GM19397 (cell line): ENCODE measurements at regions not wholly inside any gene's neighbourhood (a gene's known extent, or its start where the extent isn't known, plus 50 kb on each side); places are given as distances from the start of the nearest gene placed in this dataset.

Source experiments
- ATAC-seq: cut with Tn5 transposase; IDR thresholded peaks from one replicate; pipeline ENCODE4 v1.9.1; 2021; ENCODE audit warnings: mild to moderate bottlenecking, moderate library complexity; ENCODE audit not compliant: unreplicated experiment

DNA sequence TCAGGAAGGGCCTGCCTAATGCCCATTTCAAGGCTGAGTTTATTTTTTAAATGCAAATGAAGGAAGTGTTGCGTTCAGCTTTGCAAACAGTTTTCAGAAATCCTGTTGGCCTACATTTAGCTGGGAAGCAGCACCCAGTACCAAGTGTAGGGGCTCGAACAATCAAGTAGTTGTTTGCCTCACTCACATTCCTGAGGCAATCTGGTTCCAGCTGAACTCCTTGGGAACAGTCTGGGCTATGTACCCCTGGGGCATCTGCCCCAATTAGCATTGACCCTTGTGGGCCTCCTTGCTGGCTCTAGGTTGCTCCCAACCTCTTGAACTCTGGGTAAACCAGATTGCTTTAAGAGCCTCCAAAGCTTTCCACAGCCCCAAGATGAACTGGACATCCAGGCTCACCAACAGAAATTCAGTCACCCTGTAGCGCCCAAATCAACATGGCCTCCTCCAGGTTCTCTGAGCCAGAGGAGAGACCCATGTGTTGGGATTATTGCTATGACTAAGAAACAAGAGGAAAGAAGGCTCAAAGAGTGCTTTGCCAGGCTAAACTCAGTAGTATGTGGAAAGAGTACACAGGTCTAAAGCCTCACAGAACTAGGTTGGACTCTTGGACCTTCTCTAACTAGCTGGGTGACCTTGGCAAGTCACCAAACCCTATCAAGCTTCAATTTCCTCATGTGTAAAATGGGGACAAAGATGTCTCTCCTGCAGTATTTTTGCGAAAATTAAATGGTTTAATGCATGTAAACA is 532.7 kb downstream of the SOX2 start:
- ATAC-seq: no peak

GRCh38 chr3:182245059-182245458 is 533.3 kb downstream of the SOX2 start:
- ATAC-seq: no peak

GRCh38 chr3:182246870-182247269 is 535.1 kb downstream of the SOX2 start:
- no peak for ATAC-seq

- ATAC-seq: no peak
These were observed 536.7 kb downstream of the SOX2 start for GRCh38 chr3:182248349-182248880.

DNA sequence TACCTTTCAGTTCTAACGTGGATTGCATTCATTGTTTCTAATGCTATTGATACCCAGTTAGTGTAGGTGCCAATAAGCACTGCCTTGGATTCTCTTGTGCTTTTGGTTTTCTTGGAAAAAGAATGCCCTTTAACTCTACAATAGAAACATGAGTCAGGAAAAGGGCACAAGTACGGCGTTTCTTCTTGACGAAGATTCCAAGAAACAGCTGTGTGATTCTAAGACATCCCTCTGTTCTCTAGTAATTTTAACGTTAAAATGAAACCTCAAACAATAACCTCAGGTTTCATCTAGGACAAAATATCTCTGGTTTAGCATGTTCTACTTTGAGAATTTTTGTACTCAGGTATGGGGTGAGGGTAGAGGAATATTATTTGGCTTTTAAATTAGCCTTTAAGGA is 540.5 kb upstream of the ATP11B start:
- no peak for ATAC-seq

DNA sequence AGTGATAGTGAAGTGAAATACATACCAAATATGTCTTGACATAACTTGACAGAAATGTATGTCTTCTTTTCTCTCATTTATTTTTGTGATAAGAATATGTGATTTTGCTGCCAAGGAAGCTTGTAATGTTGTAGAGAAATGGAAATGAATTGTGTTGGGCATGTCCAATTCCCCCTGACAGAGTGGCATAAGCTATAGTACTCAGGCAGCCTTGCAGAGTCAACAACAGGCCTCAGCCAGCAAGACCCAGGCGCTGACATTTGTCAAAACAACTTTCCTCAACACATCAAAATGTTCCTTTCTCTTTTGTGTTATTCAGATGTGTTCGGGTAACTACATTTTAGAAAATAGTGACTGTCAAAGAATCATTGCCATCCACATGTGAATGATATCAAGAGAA is 538.1 kb upstream of the ATP11B start:
- no peak for ATAC-seq

- no peak for ATAC-seq
These were observed 535.9 kb upstream of the ATP11B start for GRCh38 chr3:182257361-182257760.

GRCh38 chr3:182258538-182259177 is 534.6 kb upstream of the ATP11B start:
- ATAC-seq: no peak

DNA sequence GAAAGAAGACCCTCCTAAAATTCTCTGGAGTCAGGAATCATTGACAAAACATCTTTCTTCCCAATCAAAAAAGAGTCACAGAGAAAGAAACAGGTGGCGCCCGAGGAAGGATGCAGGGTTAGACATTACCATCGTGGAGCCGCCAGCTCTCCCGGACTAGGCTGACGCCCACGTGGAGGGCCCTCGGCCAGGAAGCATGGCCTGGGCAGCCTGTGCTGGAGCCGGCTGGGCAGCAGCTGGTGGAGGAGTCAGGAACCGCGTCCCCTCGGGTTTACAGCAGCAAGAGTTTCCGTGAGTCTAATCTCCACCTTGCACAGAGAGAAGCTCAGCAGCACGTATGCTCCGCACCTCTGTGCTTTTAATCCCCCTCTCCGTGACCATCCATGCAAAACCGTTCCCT is 533.7 kb upstream of the ATP11B start:
- ATAC-seq: no peak

- no peak for ATAC-seq
These were observed 532.3 kb upstream of the ATP11B start for GRCh38 chr3:182261041-182261440.

GRCh38 chr3:182268711-182269110 is 524.6 kb upstream of the ATP11B start:
- no peak for ATAC-seq

- ATAC-seq: no peak
These were observed 516.8 kb upstream of the ATP11B start for GRCh38 chr3:182276512-182276911.

GRCh38 chr3:182284793-182285192 is 508.5 kb upstream of the ATP11B start:
- no peak for ATAC-seq

GRCh38 chr3:182292591-182292990 is 500.7 kb upstream of the ATP11B start:
- no peak for ATAC-seq

- no peak for ATAC-seq
These were observed 499.0 kb upstream of the ATP11B start for GRCh38 chr3:182294256-182294655.

GRCh38 chr3:182294696-182295095 is 498.6 kb upstream of the ATP11B start:
- ATAC-seq: no peak

DNA sequence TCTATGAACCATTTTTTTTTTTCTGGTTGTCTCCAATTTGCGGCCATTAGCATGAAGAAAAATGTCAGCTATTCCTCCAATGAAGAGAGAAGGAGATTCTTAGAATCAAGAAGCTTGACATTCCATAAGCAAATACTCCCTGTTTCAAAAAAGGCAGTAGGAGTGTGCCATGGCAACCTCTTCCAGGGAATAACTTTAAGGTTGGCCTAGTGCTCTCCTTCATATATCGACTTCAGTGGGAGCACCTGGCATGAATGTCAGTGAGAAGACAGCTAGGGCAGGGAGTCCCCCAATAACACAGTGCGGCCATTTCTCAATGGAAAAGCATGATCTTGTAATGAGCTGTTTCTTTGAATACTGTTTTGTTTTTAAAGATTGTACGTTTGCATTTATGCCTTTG is 493.0 kb upstream of the ATP11B start:
- ATAC-seq: no peak

GRCh38 chr3:182303169-182303568 is 490.1 kb upstream of the ATP11B start:
- no peak for ATAC-seq

DNA sequence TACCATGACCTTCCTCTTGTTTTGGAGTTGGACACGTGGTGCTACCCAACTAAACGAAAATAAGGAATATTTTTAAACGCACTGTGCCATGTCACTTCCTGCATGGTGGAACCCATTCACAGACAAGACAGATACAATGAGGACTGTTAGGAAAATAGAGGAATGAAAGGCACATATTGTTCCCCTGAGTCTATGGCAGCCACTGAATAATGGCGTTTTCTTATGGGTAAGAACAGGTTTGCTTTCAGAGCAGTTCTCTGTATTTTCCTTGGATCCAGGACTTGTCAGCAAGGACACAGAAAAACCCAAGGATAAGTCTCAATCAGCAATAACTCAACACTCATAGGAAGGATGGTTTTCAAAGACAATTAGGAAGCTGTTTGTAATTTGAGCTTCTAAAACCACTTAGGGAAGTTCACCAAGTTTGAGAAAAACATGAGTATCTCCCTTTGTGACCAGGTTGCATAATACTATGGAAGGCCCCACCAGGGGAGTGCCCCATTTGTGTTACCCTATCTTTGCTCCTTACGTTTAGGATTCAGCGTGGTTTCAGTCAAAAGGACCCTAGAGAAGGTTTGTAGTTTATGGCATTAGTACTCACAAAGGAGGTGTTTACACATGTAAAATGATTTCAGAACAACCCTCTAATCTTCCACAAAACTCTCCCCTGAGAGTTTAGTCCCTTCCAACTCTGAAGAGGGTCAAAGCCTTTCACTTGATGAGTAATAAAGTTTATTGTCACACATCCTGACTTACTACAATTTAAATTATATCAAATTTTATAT is 487.2 kb upstream of the ATP11B start:
- ATAC-seq: no peak

- ATAC-seq: no peak
These were observed 485.0 kb upstream of the ATP11B start for GRCh38 chr3:182308328-182308727.

GRCh38 chr3:182309120-182309519 is 484.2 kb upstream of the ATP11B start:
- no peak for ATAC-seq

DNA sequence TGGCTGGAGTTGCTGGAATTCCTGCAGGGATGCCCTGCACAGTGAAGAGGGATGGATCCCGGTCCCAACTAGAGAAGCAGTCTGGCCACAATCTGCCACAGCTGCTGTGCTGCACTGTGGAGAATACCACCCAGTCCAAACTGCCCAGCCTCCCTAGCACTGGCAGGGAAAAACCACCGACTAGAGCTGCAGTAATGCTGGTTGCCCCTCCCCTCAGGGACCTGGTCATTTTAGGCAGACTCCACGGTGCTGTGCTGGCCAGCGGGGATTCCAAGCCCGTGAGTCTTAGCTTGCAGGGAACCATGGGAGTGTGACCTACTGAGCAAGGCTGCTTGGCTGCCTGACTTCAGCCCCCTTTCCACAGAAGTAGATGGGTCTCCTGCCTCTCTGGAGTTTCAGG is 478.0 kb upstream of the ATP11B start:
- no peak for ATAC-seq
